Activated naive CD4-positive, alpha-beta T cell treated with anti-CD3 and anti-CD28 coated beads for 36 hours (primary cell): ENCODE measurements at regions not wholly inside any gene's neighbourhood (a gene's known extent, or its start where the extent isn't known, plus 50 kb on each side); places are given as distances from the start of the nearest gene placed in this dataset.

Experiments used
- CTCF ChIA-PET: fragments of 350-600 bp; sonication (Branson Sonifier 250); formaldehyde crosslinking; loops from one replicate; lab custom pipeline; 2021; ENCODE audit warnings: antibody characterized with exemption; lab: Charles Lee
- DNase-seq: peaks from one replicate; pipeline ENCODE4 v3.0.0-alpha.2; 2020
- H3K27ac Mint-ChIP-seq: one replicate; pipeline ENCODE4 v1.8.0; 2021; ENCODE audit warnings: mild to moderate bottlenecking, mixed read lengths
- H3K27me3 Mint-ChIP-seq: one replicate; pipeline ENCODE4 v1.8.0; 2021; ENCODE audit warnings: low read depth, mixed read lengths
- H3K36me3 Mint-ChIP-seq: one replicate; pipeline ENCODE4 v1.8.0; 2021; ENCODE audit warnings: low read depth, mixed read lengths
- H3K4me1 Mint-ChIP-seq: one replicate; pipeline ENCODE4 v1.8.0; 2021; ENCODE audit warnings: low read depth, mixed read lengths
- H3K4me3 Mint-ChIP-seq: one replicate; pipeline ENCODE4 v1.8.0; 2021; ENCODE audit warnings: mild to moderate bottlenecking, moderate library complexity, mixed read lengths
- H3K9me3 Mint-ChIP-seq: one replicate; pipeline ENCODE4 v1.8.0; 2021; ENCODE audit warnings: mixed read lengths
- intact Hi-C: fragments of 100-400 bp; cut with micrococcal nuclease; formaldehyde crosslinking; loops from one replicate; pipeline ENCODE4 v1.15.1; 2023

DNA sequence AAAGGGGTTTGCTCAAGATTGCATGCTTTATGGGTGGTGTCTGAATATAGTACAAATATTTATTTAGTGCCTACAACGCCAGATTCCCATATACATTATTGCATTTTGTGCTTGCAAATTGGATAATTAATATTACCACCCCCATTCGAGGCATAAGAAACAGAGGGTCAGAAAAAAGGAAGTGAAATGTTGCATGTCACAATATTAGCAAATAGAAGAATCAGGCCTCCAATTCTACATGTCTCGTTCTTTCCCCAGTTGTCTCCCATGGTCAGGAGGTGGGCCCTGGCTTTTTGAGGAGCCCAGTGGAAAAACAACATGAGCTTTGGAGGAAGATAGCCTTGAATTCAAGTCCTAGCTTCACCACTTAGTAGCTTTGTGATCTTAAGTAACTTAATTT lies 98.1 kb upstream of the CCDC112 start:
- CTCF ChIA-PET = no interaction called here
- Mint-ChIP-seq H3K27me3 (peaks cover 4% of the 10 kb centered on the region), H3K36me3 (no peaks in the 10 kb centered on the region), H3K9me3 (peaks cover 2% of the 10 kb centered on the region), H3K27ac (no peak overlapping the region), H3K4me1 (no peaks in the 10 kb centered on the region), H3K4me3 (no peak overlapping the region)
- no peak for DNase-seq
- intact Hi-C loops = no loop called here

DNA sequence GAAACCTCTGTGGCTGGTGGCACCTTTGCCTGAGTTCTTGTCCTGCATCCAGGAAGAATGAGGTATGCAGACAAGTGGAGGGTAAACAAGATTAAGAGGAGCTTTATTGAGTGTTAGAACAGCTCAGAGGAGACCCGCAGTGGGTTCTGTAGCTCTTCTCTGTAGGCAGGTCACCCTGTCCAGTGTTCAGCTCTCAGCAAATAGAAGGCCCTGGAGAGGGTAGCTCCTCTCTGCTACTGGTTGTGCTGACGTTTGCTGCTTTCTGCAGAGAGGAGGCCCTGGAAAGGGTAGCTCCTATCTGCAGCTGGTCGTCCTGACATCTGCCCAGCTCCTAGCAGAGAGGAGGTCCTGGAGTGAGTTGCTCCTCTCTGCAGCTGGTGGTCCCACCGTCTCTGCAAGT lies 96.8 kb upstream of the CCDC112 start:
- Mint-ChIP-seq H3K27me3 (peaks cover 4% of the 10 kb centered on the region), H3K27ac (no peak overlapping the region), H3K4me3 (no peak overlapping the region), H3K4me1 (no peaks in the 10 kb centered on the region), H3K36me3 (no peaks in the 10 kb centered on the region), H3K9me3 (no peaks in the 10 kb centered on the region)
- CTCF ChIA-PET = no interaction called here
- no peak for DNase-seq
- intact Hi-C loops = no loop called here

DNA sequence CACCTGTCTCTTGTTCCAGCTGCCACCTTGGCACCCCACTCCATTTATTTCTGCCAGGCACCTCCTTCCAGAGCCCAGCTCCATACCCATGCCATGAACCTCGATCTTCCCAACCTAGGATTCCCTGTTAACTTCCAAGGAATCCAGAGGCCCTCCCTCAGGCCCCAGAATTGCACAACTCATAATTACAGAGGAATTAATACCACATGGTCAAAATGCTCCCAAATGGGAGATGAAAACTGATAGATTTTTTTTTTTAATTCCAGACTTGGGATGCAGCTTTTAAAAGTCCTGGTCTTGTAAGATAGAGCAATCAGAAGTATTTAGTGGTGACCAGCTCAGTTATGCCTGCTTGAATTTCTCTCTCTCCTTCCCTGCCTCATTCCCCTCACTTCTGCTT lies 96.2 kb upstream of the CCDC112 start:
- H3K27ac Mint-ChIP-seq = no peak overlapping the region
- no peak for DNase-seq
- CTCF ChIA-PET = no interaction called here
- H3K36me3 Mint-ChIP-seq = no peaks in the 10 kb centered on the region
- H3K9me3 Mint-ChIP-seq = no peaks in the 10 kb centered on the region
- peaks cover 4% of the 10 kb centered on the region for H3K27me3 Mint-ChIP-seq
- intact Hi-C loops = no loop called here
- no peaks in the 10 kb centered on the region for H3K4me1 Mint-ChIP-seq
- H3K4me3 Mint-ChIP-seq = no peak overlapping the region

DNA sequence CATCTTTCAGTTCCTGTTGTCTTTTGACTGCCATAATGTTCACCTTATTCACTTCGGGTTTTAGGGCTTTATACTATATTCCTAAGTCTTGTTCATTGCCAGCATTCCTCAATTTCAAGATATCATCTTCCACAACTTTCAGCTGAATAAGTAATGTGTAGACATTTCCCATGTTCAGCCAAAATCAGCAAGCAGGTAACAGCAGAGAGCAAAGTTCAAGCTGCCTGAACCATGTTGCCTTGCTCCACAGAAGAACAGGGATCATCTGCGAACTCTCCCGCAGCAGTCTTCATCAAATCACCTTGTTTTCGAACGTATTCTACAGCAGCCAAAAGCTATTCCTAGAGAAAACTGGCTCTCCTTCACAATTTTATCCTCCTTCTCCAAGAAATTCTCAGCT lies 95.3 kb upstream of the CCDC112 start:
- DNase-seq = no peak
- no peaks in the 10 kb centered on the region for H3K9me3 Mint-ChIP-seq
- CTCF ChIA-PET = no interaction called here
- no peaks in the 10 kb centered on the region for H3K4me1 Mint-ChIP-seq
- H3K4me3 Mint-ChIP-seq = no peak overlapping the region
- no peaks in the 10 kb centered on the region for H3K36me3 Mint-ChIP-seq
- peaks cover 4% of the 10 kb centered on the region for H3K27me3 Mint-ChIP-seq
- no peak overlapping the region for H3K27ac Mint-ChIP-seq
- intact Hi-C loops = loop anchor here (1.0 kb wide), 1 partner anchor 35 kb away; no protein-coding TSS in a partner anchor

DNA sequence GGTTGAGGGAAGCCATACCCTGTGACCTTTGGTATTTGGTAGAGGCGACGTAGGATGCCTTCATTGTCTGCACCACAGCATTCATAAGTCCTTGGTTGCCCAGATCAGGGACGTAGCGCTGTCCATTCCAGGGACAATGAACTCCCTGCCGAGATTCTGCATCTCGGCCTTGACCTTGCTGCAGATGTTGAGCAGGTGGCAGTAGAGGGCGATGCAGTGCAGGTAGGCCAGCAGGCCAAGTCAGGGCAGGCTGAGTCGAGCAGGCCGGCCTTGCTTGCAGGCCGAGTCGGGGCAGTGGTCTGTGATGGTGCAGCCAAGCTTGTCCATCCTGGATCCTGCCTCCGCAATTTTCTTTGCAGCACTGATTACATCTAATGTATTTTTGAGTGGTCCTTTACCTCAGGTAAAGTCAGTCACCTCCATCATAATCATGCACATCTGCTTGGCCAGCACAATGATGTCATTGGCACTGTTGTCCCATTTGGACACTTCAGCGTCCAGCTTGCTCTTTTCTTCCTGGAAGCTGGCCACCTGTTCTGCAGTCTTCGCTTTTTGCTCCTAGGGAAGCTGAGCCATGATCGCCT lies 93.4 kb upstream of the CCDC112 start:
- H3K36me3 Mint-ChIP-seq = no peaks in the 10 kb centered on the region
- H3K4me1 Mint-ChIP-seq = no peaks in the 10 kb centered on the region
- CTCF ChIA-PET = interaction anchor here (0.6 kb wide), 1 partner anchor 157 kb away, joined by 3 read pairs; no protein-coding TSS in a partner anchor
- intact Hi-C loops = no loop called here
- no peak overlapping the region for H3K27ac Mint-ChIP-seq
- H3K27me3 Mint-ChIP-seq = peaks cover 4% of the 10 kb centered on the region
- DNase-seq = peak; percentile 18
- H3K4me3 Mint-ChIP-seq = no peak overlapping the region
- no peaks in the 10 kb centered on the region for H3K9me3 Mint-ChIP-seq

DNA sequence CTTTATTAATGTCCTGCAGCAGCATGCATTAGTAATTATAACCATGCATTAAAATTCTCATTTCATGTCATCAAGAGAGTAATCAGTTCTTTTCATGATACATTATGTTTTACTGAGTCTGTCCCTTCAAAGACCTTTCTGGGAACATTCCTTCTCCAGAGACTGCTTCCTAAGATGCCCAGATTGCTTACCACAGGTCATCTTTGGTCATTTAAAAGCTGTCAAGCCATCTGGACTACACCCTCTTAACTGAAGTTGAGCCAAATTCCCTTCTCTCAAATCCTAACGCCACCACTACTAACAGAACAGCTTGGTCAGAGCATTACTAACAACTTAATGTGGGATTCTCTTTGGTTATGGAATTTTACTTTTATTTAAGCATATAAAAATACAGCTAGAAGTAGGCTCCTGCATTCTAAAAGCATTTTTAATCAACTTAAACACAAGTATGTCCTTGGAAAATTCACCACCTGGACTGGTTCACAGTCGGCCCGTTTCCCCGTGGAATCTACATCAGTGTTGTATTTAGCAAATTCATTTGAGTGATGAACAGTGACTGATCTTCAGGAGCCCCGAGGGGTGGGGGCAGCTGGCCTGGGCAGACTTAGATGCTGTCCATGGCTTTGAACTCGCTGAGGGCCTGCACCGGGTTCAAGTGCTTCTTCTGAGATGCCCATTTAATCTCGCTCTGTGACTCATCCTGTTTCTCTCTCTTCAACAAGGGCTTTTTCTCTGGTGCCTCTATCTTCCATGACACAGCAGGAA lies 92.8 kb upstream of the CCDC112 start:
- no peak overlapping the region for H3K27ac Mint-ChIP-seq
- peaks cover 4% of the 10 kb centered on the region for H3K27me3 Mint-ChIP-seq
- intact Hi-C loops = no loop called here
- no peak for DNase-seq
- H3K9me3 Mint-ChIP-seq = no peaks in the 10 kb centered on the region
- CTCF ChIA-PET = interaction anchor here (1.4 kb wide), 1 partner anchor 185 kb away, joined by 3 read pairs; no protein-coding TSS in a partner anchor
- no peak overlapping the region for H3K4me3 Mint-ChIP-seq
- no peaks in the 10 kb centered on the region for H3K36me3 Mint-ChIP-seq
- H3K4me1 Mint-ChIP-seq = no peaks in the 10 kb centered on the region

DNA sequence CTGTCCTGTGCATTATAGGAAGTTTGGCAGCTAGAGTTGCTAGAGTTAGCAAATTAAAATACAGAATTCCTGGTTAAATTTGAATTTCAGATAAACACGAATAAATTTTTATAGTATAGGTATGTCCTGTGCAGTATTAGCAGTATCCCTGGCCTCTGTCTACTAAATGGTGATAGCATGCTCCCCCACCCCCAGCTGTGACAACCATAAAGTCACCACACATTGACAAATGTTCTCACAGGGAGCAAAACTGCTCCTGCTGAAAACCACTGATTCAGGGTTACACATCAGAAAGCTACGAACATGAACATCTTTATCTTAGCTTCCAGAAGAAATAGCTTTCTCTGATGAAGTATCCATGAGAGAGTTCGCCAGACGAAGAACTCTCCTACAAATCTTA lies 91.8 kb upstream of the CCDC112 start:
- CTCF ChIA-PET = interaction anchor here (1.4 kb wide), 1 partner anchor 186 kb away, joined by 3 read pairs; no protein-coding TSS in a partner anchor
- DNase-seq = no peak
- Mint-ChIP-seq H3K4me1 (no peaks in the 10 kb centered on the region), H3K4me3 (no peak overlapping the region), H3K9me3 (no peaks in the 10 kb centered on the region), H3K36me3 (no peaks in the 10 kb centered on the region), H3K27ac (no peak overlapping the region), H3K27me3 (peaks cover 4% of the 10 kb centered on the region)
- intact Hi-C loops = no loop called here

DNA sequence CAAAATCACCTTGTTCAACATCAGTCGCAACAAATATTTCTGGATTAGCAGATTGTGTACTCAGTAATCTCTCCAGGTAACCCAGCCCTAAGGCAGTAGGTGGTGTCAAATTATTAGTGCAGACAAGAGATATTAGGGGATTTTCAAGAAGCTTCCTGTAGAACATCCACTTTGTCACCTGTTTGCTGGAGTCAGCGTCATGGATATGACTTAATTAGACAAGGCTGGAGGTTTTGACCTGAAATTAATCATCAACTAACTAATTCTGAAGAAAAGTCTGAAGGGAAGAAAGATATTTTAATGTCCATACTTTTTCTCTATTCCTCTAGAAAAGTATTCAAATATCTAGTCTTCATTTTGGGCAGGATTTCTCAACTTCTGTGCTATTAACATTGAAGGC lies 91.4 kb upstream of the CCDC112 start:
- intact Hi-C loops = no loop called here
- CTCF ChIA-PET = interaction anchor here (1.4 kb wide), 1 partner anchor 187 kb away, joined by 3 read pairs; no protein-coding TSS in a partner anchor
- Mint-ChIP-seq H3K27me3 (peaks cover 4% of the 10 kb centered on the region), H3K9me3 (no peaks in the 10 kb centered on the region), H3K36me3 (no peaks in the 10 kb centered on the region), H3K4me1 (no peaks in the 10 kb centered on the region), H3K27ac (no peak overlapping the region), H3K4me3 (no peak overlapping the region)
- DNase-seq = no peak

DNA sequence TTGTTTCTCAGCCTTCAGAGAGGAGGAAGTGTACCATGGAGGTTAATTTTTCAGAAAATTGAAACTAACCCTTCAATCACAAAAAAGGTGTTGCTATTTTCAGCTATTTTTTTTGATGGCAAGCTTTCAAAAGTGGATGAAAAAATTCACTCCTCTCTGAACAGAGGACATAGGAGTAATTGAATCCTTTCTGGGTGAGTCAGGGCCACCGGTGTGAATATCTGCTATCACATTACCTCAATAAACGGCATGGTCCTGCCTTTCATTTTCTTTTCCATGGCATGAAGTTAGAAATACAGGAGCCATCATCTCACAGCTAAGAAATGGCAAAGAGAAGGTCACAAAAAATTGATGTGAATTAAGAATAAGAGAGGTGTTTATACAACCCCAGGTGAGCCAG lies 90.2 kb upstream of the CCDC112 start:
- Mint-ChIP-seq H3K27me3 (no peaks in the 10 kb centered on the region), H3K4me3 (no peak overlapping the region), H3K9me3 (no peaks in the 10 kb centered on the region), H3K4me1 (no peaks in the 10 kb centered on the region), H3K36me3 (no peaks in the 10 kb centered on the region), H3K27ac (no peak overlapping the region)
- intact Hi-C loops = no loop called here
- CTCF ChIA-PET = no interaction called here
- DNase-seq = no peak

DNA sequence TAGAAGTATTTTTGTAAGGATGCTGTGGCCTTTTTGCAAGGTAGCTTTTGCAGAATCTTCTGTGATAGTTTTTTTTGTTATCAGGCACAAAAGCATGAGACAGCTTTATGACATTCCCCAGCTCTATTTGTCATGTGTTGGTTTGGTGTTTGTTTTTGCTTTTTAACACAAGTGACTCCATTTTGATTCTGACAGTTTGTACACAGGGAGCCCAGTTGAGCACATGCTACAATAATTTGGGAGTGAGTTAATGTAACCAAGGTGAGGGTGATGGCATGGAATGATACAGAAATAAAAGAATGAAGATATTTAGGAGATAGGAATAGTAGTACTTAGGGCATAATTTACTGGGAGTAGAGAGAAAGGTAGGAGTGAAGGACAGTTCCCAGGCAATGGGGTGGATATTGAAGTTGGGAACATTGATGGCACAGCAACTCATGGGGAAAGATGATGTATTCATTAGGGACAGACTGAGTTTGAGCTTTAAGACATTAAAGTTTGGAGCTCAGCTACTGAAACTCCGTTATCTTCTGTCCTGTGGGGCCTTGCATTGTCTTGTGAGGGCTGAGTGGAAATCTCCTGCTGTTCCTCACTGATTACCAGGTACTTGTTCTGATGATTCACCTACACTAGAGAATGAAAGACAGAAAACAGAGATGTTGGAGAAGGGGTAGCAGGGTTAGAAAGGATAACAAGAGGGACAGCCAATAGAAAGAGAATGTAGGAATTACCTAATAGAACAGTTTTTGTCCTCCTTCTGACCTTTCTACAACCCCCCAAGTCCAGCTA lies 88.3 kb upstream of the CCDC112 start:
- intact Hi-C loops = no loop called here
- Mint-ChIP-seq H3K4me1 (no peaks in the 10 kb centered on the region), H3K4me3 (no peak overlapping the region), H3K9me3 (no peaks in the 10 kb centered on the region), H3K27ac (no peak overlapping the region), H3K36me3 (no peaks in the 10 kb centered on the region), H3K27me3 (no peaks in the 10 kb centered on the region)
- no peak for DNase-seq
- CTCF ChIA-PET = interaction anchor here (0.6 to 1.2 kb wide), 2 partner anchors 191 to 1067 kb away, joined by 5 to 6 read pairs; no protein-coding TSS in a partner anchor

DNA sequence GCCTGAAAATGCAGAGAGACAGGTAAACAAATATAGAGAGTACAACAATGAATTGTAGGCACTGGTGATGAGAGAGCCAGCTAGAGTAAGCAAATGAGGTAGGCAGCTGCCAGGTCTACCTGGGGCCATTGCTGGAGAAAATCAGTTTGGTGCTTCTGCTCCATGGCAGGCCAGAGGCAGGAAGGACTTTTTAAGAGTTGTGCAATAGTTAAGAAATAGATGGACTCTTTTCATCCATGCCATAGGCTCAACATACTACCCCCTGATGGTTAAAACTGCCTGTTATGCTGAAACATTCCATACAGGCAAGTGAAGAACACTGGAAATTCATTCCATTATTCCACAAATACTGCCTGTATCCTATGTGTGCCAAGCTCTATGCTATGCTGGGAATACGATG lies 86.5 kb upstream of the CCDC112 start:
- Mint-ChIP-seq H3K27me3 (no peaks in the 10 kb centered on the region), H3K4me3 (no peak overlapping the region), H3K9me3 (no peaks in the 10 kb centered on the region), H3K36me3 (no peaks in the 10 kb centered on the region), H3K27ac (no peak overlapping the region), H3K4me1 (peaks cover 2% of the 10 kb centered on the region)
- intact Hi-C loops = no loop called here
- CTCF ChIA-PET = no interaction called here
- DNase-seq = no peak

DNA sequence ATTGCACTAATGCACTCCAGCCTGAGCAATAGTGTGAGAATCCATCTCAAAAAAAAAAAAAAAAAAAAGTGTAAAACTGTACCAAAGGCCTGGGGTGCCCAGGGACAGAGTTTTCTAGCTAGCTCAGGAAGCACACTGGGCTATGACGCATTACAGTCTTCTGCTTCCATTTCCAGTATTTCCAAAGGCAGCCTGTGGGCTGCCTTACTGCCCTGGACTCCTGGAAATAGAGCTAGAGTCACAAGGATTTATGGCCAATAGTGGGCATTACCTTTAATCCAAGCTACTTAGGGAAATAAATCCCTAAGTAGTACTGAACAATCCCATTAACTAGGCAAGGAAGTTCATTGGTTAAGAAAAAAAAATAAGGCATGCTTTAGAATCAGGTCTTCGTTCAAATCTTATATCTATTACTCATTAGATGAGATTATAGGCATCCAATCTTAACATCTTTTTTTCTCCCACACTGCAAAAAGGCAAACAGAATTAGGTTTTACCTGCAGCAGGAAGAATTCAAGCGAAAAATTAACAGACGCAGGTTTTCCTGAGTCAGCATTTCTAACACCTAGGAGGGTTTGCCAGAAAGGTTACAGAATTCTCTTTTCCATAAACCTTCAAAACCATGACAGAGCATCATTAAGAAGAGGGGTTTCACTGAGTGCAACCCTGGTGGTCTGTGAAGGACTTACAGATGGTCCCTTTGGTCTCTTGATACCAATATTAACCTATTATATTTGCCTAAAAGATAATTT lies 85.6 kb upstream of the CCDC112 start:
- no peak for DNase-seq
- intact Hi-C loops = no loop called here
- Mint-ChIP-seq H3K4me3 (no peak overlapping the region), H3K4me1 (peaks cover 6% of the 10 kb centered on the region), H3K27me3 (no peaks in the 10 kb centered on the region), H3K36me3 (no peaks in the 10 kb centered on the region), H3K9me3 (no peaks in the 10 kb centered on the region), H3K27ac (no peak overlapping the region)
- CTCF ChIA-PET = interaction anchor here (1.2 kb wide), 1 partner anchor 192 kb away, joined by 3 read pairs; no protein-coding TSS in a partner anchor
